HG03045 (cell line): ENCODE measurements at regions not wholly inside any gene's neighbourhood (a gene's known extent, or its start where the extent isn't known, plus 50 kb on each side); places are given as distances from the start of the nearest gene placed in this dataset.
"Not testable (repeated sequence)": the region's sequence is repeated elsewhere in the genome, so short reads cannot be mapped to it uniquely, and the experiment has no call there.

Source experiments
- ATAC-seq: cut with Tn5 transposase; IDR thresholded peaks from one replicate; pipeline ENCODE4 v1.9.1; 2021; ENCODE audit warnings: mild to moderate bottlenecking, moderate library complexity; ENCODE audit not compliant: unreplicated experiment

GRCh38 chr2:129915303-129915840 lies 64.1 kb upstream of the RAB6C start:
- no peak for ATAC-seq

GRCh38 chr2:129918604-129919003 lies 60.9 kb upstream of the RAB6C start:
- ATAC-seq = no peak

GRCh38 chr2:129922571-129923264 lies 56.7 kb upstream of the RAB6C start:
- no peak for ATAC-seq

GRCh38 chr2:129923265-129924091 lies 56.0 kb upstream of the RAB6C start:
- ATAC-seq = no peak

GRCh38 chr2:129924115-129924514 lies 55.4 kb upstream of the RAB6C start:
- ATAC-seq = not testable (repeated sequence)

GRCh38 chr2:129925381-129925780 lies 54.1 kb upstream of the RAB6C start:
- ATAC-seq = no peak

- ATAC-seq = no peak
These were observed 51.8 kb upstream of the RAB6C start for GRCh38 chr2:129927696-129928095.

GRCh38 chr2:129929321-129930290 lies 49.9 kb upstream of the RAB6C start:
- ATAC-seq = no peak
